WTC11 (cell line): ENCODE measurements at regions not wholly inside any gene's neighbourhood (a gene's known extent, or its start where the extent isn't known, plus 50 kb on each side); places are given as distances from the start of the nearest gene placed in this dataset.

Experiments used
- ATAC-seq: fragments of 200-7000 bp; cut with Tn5 transposase; 2 replicates; pipeline ENCODE4 v1.10.0; 2021; ENCODE audit warnings: mild to moderate bottlenecking, moderate library complexity
- CTCF ChIA-PET: fragments of 300-600 bp; sonication (Branson Sonifier 250); formaldehyde crosslinking; loops from one replicate; lab custom pipeline; 2021; ENCODE audit warnings: antibody characterized with exemption; lab: Charles Lee
- POLR2A ChIA-PET: fragments of 350-600 bp; sonication (Branson Sonifier 250); formaldehyde crosslinking; loops from one replicate; lab custom pipeline; 2021; ENCODE audit warnings: antibody characterized with exemption; lab: Charles Lee
- DNase-seq: peaks from one replicate; pipeline ENCODE4 v3.0.0; 2021; ENCODE audit warnings: low spot score
- H3K27ac Mint-ChIP-seq: 2 replicates; pipeline ENCODE4 v1.8.0; 2021; ENCODE audit warnings: mixed read lengths
- H3K27me3 Mint-ChIP-seq: 2 replicates; pipeline ENCODE4 v1.8.0; 2021; ENCODE audit warnings: low read depth, mild to moderate bottlenecking, moderate library complexity, mixed read lengths
- H3K36me3 Mint-ChIP-seq: 2 replicates; pipeline ENCODE4 v1.8.0; 2021; ENCODE audit warnings: mixed read lengths
- H3K4me1 Mint-ChIP-seq: 2 replicates; pipeline ENCODE4 v1.8.0; 2022; ENCODE audit warnings: mixed read lengths
- H3K4me3 Mint-ChIP-seq: 2 replicates; pipeline ENCODE4 v1.8.0; 2021; ENCODE audit warnings: mild to moderate bottlenecking, moderate library complexity, mixed read lengths
- H3K9me3 Mint-ChIP-seq: 2 replicates; pipeline ENCODE4 v1.8.0; 2021; ENCODE audit warnings: mixed read lengths
- ATF1 ChIP-seq: sonication (generic); formaldehyde crosslinking; IDR thresholded peaks from 2 replicates; pipeline ENCODE4 v1.8.1; 2023; ENCODE audit warnings: mild to moderate bottlenecking, moderate library complexity, missing genetic modification reagents
- ATF2 ChIP-seq: sonication (generic); formaldehyde crosslinking; IDR thresholded peaks from 2 replicates; pipeline ENCODE4 v1.8.1; 2022; ENCODE audit warnings: low read depth, missing genetic modification reagents, borderline replicate concordance
- CREB1 ChIP-seq: sonication (generic); formaldehyde crosslinking; IDR thresholded peaks from 2 replicates; pipeline ENCODE4 v1.8.0; 2023; ENCODE audit warnings: mild to moderate bottlenecking, missing genetic modification reagents
- ELF4 ChIP-seq: sonication (generic); formaldehyde crosslinking; IDR thresholded peaks from 2 replicates; pipeline ENCODE4 v1.8.1; 2022; ENCODE audit warnings: low read depth, mild to moderate bottlenecking, moderate library complexity, missing genetic modification reagents
- EMX1 ChIP-seq: fragments of 250-450 bp; sonication (Bioruptor Pico); IDR thresholded peaks from 2 replicates; pipeline ENCODE4 v1.8.0; 2021; ENCODE audit warnings: mild to moderate bottlenecking
- FOXK1 ChIP-seq: sonication (generic); formaldehyde crosslinking; IDR thresholded peaks from 2 replicates; pipeline ENCODE4 v1.8.0; 2022; ENCODE audit warnings: mild to moderate bottlenecking, moderate library complexity, missing genetic modification reagents
- FOXP1 ChIP-seq: sonication (generic); formaldehyde crosslinking; IDR thresholded peaks from 2 replicates; pipeline ENCODE4 v1.8.0; 2022; ENCODE audit warnings: missing genetic modification reagents, mild to moderate bottlenecking, moderate library complexity, borderline replicate concordance
- GRHL2 ChIP-seq: fragments of 250-450 bp; sonication (Bioruptor Pico); IDR thresholded peaks from 2 replicates; pipeline ENCODE4 v1.8.0; 2022; ENCODE audit warnings: mild to moderate bottlenecking, moderate library complexity; ENCODE audit not compliant: insufficient replicate concordance, severe bottlenecking
- JUN ChIP-seq: sonication (generic); formaldehyde crosslinking; IDR thresholded peaks from 2 replicates; pipeline ENCODE4 v1.8.0; 2023; ENCODE audit warnings: mild to moderate bottlenecking, missing genetic modification reagents
- NR1H2 ChIP-seq: sonication (generic); formaldehyde crosslinking; IDR thresholded peaks from 2 replicates; pipeline ENCODE4 v1.9.0; 2021; ENCODE audit warnings: mild to moderate bottlenecking, moderate library complexity, missing genetic modification reagents
- PRRX2 ChIP-seq: fragments of 250-450 bp; sonication (Bioruptor Pico); IDR thresholded peaks from 2 replicates; pipeline ENCODE4 v1.8.0; 2021; ENCODE audit warnings: mild to moderate bottlenecking
- SP1 ChIP-seq: sonication (generic); formaldehyde crosslinking; conservative IDR thresholded peaks from 2 replicates; pipeline ENCODE4 v1.8.1; 2022; ENCODE audit warnings: missing genetic modification reagents
- ZBTB21 ChIP-seq: sonication (generic); formaldehyde crosslinking; IDR thresholded peaks from 2 replicates; pipeline ENCODE4 v1.8.1; 2023; ENCODE audit warnings: mild to moderate bottlenecking, missing genetic modification reagents, borderline replicate concordance
- ZNF138 ChIP-seq: sonication (generic); formaldehyde crosslinking; conservative IDR thresholded peaks from 2 replicates; pipeline ENCODE4 v1.8.1; 2022; ENCODE audit warnings: mild to moderate bottlenecking, moderate library complexity, missing genetic modification reagents
- ZNF219 ChIP-seq: sonication (generic); formaldehyde crosslinking; IDR thresholded peaks from 2 replicates; pipeline ENCODE4 v1.8.0; 2023; ENCODE audit warnings: missing genetic modification reagents, mild to moderate bottlenecking, borderline replicate concordance
- ZNF232 ChIP-seq: sonication (generic); formaldehyde crosslinking; IDR thresholded peaks from 2 replicates; pipeline ENCODE4 v1.8.0; 2022; ENCODE audit warnings: mild to moderate bottlenecking, missing genetic modification reagents
- ZNF281 ChIP-seq: sonication (generic); formaldehyde crosslinking; IDR thresholded peaks from 2 replicates; pipeline ENCODE4 v1.8.0; 2023; ENCODE audit warnings: mild to moderate bottlenecking, missing genetic modification reagents
- ZNF416 ChIP-seq: fragments of 250-450 bp; sonication (Bioruptor Pico); IDR thresholded peaks from 2 replicates; pipeline ENCODE4 v1.9.0; 2021; ENCODE audit warnings: mild to moderate bottlenecking, inconsistent platforms
- ZNF423 ChIP-seq: fragments of 250-450 bp; sonication (Bioruptor Pico); IDR thresholded peaks from 2 replicates; pipeline ENCODE4 v2.1.2; 2022; ENCODE audit warnings: mild to moderate bottlenecking, moderate library complexity
- ZNF671 ChIP-seq: fragments of 250-450 bp; sonication (Bioruptor Pico); IDR thresholded peaks from 2 replicates; pipeline ENCODE4 v1.8.0; 2021; ENCODE audit warnings: mild to moderate bottlenecking
- TF ChIP-seq, protein P1 (sequence below): fragments of 200-600 bp; IDR thresholded peaks from 2 replicates; pipeline ENCODE4 v1.8.0; 2022; ENCODE audit warnings: antibody characterized with exemption
- TF ChIP-seq, protein P2 (sequence below): sonication (generic); formaldehyde crosslinking; IDR thresholded peaks from 2 replicates; pipeline ENCODE4 v1.8.0; 2022; ENCODE audit warnings: mild to moderate bottlenecking, missing genetic modification reagents
- TF ChIP-seq, protein P3 (sequence below): fragments of 250-450 bp; sonication (Bioruptor Pico); IDR thresholded peaks from 2 replicates; pipeline ENCODE4 v1.9.0; 2021; ENCODE audit warnings: mild to moderate bottlenecking
- TF ChIP-seq, protein P4 (sequence below): fragments of 250-450 bp; sonication (Bioruptor Pico); IDR thresholded peaks from 2 replicates; pipeline ENCODE4 v1.9.0; 2021; ENCODE audit warnings: mild to moderate bottlenecking
- TF ChIP-seq, protein P5 (sequence below): fragments of 250-450 bp; sonication (Bioruptor Pico); IDR thresholded peaks from 2 replicates; pipeline ENCODE4 v1.8.0; 2021; ENCODE audit warnings: mild to moderate bottlenecking

GRCh38 chr4:96839441-96839840 is 999.5 kb downstream of the PDHA2 start:
- Mint-ChIP-seq H3K4me1 (no peaks in the 10 kb centered on the region), H3K27ac (no peak overlapping the region), H3K36me3 (no peaks in the 10 kb centered on the region), H3K9me3 (no peaks in the 10 kb centered on the region), H3K27me3 (no peaks in the 10 kb centered on the region), H3K4me3 (no peak overlapping the region)
- TF ChIP-seq, protein P1, sequence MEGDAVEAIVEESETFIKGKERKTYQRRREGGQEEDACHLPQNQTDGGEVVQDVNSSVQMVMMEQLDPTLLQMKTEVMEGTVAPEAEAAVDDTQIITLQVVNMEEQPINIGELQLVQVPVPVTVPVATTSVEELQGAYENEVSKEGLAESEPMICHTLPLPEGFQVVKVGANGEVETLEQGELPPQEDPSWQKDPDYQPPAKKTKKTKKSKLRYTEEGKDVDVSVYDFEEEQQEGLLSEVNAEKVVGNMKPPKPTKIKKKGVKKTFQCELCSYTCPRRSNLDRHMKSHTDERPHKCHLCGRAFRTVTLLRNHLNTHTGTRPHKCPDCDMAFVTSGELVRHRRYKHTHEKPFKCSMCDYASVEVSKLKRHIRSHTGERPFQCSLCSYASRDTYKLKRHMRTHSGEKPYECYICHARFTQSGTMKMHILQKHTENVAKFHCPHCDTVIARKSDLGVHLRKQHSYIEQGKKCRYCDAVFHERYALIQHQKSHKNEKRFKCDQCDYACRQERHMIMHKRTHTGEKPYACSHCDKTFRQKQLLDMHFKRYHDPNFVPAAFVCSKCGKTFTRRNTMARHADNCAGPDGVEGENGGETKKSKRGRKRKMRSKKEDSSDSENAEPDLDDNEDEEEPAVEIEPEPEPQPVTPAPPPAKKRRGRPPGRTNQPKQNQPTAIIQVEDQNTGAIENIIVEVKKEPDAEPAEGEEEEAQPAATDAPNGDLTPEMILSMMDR = no peak
- TF ChIP-seq ZNF232 (CRISPR knock-in tag) (no peak), JUN (CRISPR knock-in tag) (no peak), FOXK1 (CRISPR knock-in tag) (no peak), SP1 (no peak), ZNF219 (no peak), ZNF416 (CRISPR knock-in tag) (no peak), ZNF671 (CRISPR knock-in tag) (no peak)
- ChIA-PET CTCF (no interaction called here), POLR2A (no interaction called here)
- no peak for ATAC-seq
- DNase-seq = no peak

GRCh38 chr4:96841801-96842200 is 1001.9 kb downstream of the PDHA2 start:
- H3K27me3 Mint-ChIP-seq = no peaks in the 10 kb centered on the region
- DNase-seq (no peak), ATAC-seq (no peak)
- no peak overlapping the region for H3K4me3 Mint-ChIP-seq
- TF ChIP-seq ATF1 (CRISPR knock-in tag) (no peak), EMX1 (CRISPR knock-in tag) (no peak), GRHL2 (no peak), CREB1 (no peak), ZBTB21 (CRISPR knock-in tag) (no peak), FOXP1 (CRISPR knock-in tag) (no peak), ZNF281 (CRISPR knock-in tag) (no peak), ELF4 (no peak), PRRX2 (CRISPR knock-in tag) (no peak), FOXK1 (CRISPR knock-in tag) (no peak), ZNF423 (CRISPR knock-in tag) (no peak), ATF2 (CRISPR knock-in tag) (no peak), ZNF138 (CRISPR knock-in tag) (no peak), NR1H2 (no peak)
- TF ChIP-seq, protein P2, sequence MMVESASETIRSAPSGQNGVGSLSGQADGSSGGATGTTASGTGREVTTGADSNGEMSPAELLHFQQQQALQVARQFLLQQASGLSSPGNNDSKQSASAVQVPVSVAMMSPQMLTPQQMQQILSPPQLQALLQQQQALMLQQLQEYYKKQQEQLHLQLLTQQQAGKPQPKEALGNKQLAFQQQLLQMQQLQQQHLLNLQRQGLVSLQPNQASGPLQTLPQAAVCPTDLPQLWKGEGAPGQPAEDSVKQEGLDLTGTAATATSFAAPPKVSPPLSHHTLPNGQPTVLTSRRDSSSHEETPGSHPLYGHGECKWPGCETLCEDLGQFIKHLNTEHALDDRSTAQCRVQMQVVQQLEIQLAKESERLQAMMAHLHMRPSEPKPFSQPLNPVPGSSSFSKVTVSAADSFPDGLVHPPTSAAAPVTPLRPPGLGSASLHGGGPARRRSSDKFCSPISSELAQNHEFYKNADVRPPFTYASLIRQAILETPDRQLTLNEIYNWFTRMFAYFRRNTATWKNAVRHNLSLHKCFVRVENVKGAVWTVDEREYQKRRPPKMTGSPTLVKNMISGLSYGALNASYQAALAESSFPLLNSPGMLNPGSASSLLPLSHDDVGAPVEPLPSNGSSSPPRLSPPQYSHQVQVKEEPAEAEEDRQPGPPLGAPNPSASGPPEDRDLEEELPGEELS = no peak
- TF ChIP-seq, protein P3, sequence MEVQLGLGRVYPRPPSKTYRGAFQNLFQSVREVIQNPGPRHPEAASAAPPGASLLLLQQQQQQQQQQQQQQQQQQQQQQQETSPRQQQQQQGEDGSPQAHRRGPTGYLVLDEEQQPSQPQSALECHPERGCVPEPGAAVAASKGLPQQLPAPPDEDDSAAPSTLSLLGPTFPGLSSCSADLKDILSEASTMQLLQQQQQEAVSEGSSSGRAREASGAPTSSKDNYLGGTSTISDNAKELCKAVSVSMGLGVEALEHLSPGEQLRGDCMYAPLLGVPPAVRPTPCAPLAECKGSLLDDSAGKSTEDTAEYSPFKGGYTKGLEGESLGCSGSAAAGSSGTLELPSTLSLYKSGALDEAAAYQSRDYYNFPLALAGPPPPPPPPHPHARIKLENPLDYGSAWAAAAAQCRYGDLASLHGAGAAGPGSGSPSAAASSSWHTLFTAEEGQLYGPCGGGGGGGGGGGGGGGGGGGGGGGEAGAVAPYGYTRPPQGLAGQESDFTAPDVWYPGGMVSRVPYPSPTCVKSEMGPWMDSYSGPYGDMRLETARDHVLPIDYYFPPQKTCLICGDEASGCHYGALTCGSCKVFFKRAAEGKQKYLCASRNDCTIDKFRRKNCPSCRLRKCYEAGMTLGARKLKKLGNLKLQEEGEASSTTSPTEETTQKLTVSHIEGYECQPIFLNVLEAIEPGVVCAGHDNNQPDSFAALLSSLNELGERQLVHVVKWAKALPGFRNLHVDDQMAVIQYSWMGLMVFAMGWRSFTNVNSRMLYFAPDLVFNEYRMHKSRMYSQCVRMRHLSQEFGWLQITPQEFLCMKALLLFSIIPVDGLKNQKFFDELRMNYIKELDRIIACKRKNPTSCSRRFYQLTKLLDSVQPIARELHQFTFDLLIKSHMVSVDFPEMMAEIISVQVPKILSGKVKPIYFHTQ (CRISPR knock-in tag) = no peak
- TF ChIP-seq, protein P4, sequence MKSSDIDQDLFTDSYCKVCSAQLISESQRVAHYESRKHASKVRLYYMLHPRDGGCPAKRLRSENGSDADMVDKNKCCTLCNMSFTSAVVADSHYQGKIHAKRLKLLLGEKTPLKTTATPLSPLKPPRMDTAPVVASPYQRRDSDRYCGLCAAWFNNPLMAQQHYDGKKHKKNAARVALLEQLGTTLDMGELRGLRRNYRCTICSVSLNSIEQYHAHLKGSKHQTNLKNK (CRISPR knock-in tag) = no peak
- TF ChIP-seq, protein P5, sequence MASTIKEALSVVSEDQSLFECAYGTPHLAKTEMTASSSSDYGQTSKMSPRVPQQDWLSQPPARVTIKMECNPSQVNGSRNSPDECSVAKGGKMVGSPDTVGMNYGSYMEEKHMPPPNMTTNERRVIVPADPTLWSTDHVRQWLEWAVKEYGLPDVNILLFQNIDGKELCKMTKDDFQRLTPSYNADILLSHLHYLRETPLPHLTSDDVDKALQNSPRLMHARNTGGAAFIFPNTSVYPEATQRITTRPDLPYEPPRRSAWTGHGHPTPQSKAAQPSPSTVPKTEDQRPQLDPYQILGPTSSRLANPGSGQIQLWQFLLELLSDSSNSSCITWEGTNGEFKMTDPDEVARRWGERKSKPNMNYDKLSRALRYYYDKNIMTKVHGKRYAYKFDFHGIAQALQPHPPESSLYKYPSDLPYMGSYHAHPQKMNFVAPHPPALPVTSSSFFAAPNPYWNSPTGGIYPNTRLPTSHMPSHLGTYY (CRISPR knock-in tag) = no peak
- TF ChIP-seq, all 79 proteins: peak for 0
- Mint-ChIP-seq H3K4me1 (peaks cover 2% of the 10 kb centered on the region; the same call in 1 of the 2 replicates), H3K9me3 (no peaks in the 10 kb centered on the region), H3K27ac (no peak overlapping the region), H3K36me3 (no peaks in the 10 kb centered on the region)
- ChIA-PET POLR2A (no interaction called here), CTCF (no interaction called here)
